ENCODE measurements at regions not wholly inside any gene's neighbourhood (a gene's known extent, or its start where the extent isn't known, plus 50 kb on each side); places are given as distances from the start of the nearest gene placed in this dataset.

DNA sequence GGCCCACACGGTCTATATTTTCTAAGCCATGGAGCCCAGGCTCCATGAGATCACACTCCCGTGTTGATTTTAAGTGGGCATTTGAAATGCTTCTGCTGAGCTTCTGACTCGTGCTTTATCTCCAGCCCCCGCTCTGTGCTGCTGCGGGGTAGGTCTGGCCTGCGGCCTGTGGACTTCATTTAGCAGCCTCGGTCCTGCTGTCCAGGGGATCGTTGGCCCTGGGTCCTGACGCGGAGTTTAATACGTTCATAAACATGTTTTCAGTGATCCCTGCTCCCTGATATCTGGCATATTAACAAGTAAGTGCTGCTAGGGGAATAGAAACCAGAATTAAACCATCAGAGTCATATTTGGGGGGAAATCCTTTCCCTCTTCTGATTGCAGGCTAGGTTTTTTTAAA lies 540.3 kb upstream of the MGMT start (continued):
- TF ChIP-seq, protein P1, sequence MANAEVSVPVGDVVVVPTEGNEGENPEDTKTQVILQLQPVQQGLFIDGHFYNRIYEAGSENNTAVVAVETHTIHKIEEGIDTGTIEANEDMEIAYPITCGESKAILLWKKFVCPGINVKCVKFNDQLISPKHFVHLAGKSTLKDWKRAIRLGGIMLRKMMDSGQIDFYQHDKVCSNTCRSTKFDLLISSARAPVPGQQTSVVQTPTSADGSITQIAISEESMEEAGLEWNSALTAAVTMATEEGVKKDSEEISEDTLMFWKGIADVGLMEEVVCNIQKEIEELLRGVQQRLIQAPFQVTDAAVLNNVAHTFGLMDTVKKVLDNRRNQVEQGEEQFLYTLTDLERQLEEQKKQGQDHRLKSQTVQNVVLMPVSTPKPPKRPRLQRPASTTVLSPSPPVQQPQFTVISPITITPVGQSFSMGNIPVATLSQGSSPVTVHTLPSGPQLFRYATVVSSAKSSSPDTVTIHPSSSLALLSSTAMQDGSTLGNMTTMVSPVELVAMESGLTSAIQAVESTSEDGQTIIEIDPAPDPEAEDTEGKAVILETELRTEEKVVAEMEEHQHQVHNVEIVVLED (CRISPR knock-in tag; IDR thresholded peaks at IDR 0.05), result no peak

DNA sequence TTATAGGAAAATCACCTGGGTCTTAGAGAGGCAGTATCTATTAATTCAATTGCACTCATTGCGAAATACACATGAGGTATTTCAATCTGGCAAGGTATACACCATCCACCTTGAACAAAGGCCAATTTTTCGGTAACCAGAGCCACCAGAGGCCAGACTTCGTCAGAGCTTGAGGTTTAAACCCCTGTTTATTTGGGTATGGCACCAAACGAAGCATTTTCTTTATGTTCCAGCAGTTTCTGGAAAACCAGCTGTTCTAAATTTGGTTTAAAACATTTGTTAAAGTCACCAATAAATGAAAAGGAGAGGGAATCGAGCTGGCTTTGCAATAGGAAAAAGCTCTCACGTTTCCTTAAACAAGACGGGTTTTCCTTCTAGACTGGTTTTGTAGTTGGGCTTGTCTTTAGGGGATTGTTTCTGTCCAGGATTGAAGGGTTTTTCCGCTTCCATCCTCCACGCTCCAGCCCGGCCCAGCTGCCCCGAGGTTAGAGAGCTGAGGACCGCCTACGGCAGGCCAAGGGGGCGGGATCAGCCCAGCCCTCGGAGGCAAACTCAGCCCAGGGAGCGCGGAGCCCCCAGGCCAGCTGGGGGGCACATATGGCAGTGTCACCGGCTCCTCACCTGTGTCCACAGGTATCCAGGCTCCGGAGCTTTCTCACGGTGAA lies 539.4 kb upstream of the MGMT start:
- POLR2A ChIA-PET, result interaction anchor here (0.5 kb wide), 1 partner anchor 116 kb away, joined by 3 read pairs; no protein-coding TSS in a partner anchor
- DNase-seq (ENCODE audit: extremely low read depth in 1 of 4, low spot score in 3 of 4) (no peak), FAIRE-seq (no peak), ATAC-seq (no peak)
- no peaks in the 10 kb centered on the region for H3K4me1 ChIP-seq (replicated peaks in 1 of 2; ENCODE audit: control insufficient read depth in 2 of 2, insufficient read depth in 2 of 2, low read length in 2 of 2)
- H3K27ac ChIP-seq (ENCODE audit: extremely low read depth, low read depth, low read length), result no peak overlapping the region
- H3K9me3 ChIP-seq (replicated peaks; ENCODE audit: control insufficient read depth, insufficient read depth, low read depth, low read length), result no peaks in the 10 kb centered on the region
- H3K4me2 ChIP-seq (ENCODE audit: insufficient read depth, low read length), result no peak overlapping the region
- no peaks in the 10 kb centered on the region for H3K9me1 ChIP-seq (ENCODE audit: control insufficient read depth, insufficient read depth, low read length)
- TF ChIP-seq DMBX1 (CRISPR knock-in tag; IDR thresholded peaks at IDR 0.05; ENCODE audit: borderline replicate concordance) (no peak), SOX6 (IDR thresholded peaks at IDR 0.05) (no peak)
- TF ChIP-seq, protein P2, sequence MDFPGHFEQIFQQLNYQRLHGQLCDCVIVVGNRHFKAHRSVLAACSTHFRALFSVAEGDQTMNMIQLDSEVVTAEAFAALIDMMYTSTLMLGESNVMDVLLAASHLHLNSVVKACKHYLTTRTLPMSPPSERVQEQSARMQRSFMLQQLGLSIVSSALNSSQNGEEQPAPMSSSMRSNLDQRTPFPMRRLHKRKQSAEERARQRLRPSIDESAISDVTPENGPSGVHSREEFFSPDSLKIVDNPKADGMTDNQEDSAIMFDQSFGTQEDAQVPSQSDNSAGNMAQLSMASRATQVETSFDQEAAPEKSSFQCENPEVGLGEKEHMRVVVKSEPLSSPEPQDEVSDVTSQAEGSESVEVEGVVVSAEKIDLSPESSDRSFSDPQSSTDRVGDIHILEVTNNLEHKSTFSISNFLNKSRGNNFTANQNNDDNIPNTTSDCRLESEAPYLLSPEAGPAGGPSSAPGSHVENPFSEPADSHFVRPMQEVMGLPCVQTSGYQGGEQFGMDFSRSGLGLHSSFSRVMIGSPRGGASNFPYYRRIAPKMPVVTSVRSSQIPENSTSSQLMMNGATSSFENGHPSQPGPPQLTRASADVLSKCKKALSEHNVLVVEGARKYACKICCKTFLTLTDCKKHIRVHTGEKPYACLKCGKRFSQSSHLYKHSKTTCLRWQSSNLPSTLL (IDR thresholded peaks at IDR 0.05), result no peak
- peaks cover 0 to 27% of the 10 kb centered on the region in 2 experiments; a peak in 3 of 5 replicates for H3K27me3 ChIP-seq (ENCODE audit: control insufficient read depth in 2 of 2, insufficient read depth in 2 of 2, low read length in 2 of 2)
- intact Hi-C loops (cut with micrococcal nuclease) (no loop called here), in situ Hi-C loops (cut with MboI) (no loop called here)
- H3K4me3 ChIP-seq, result no peak overlapping the region
- H3K9ac ChIP-seq (ENCODE audit: insufficient read depth in 1 of 2, low read depth in 2 of 2, low read length in 2 of 2), result no peak overlapping the region
- 0% methylated on average over 7 of the region's 20 CpGs for WGBS (ENCODE audit: insufficient coverage, low coverage, missing lambda C conversion rate)
- H3K36me3 ChIP-seq (ENCODE audit: control insufficient read depth, insufficient read depth, low read length), result no peaks in the 10 kb centered on the region
- H2AFZ ChIP-seq (ENCODE audit: low read depth, low read length), result no peak overlapping the region
- no TSS peak for BruUV-seq (replicated peaks)
- H3K79me2 ChIP-seq (ENCODE audit: control insufficient read depth, insufficient read depth, low read length), result no peaks in the 10 kb centered on the region
- H4K20me1 ChIP-seq (replicated peaks; ENCODE audit: control insufficient read depth, insufficient read depth, low read length), result no peaks in the 10 kb centered on the region
- CTCF ChIA-PET (ENCODE audit: low intra/inter-chr PET ratio), result no interaction called here

Data from K562 (cell line).